GM10266 (cell line): ENCODE measurements at regions not wholly inside any gene's neighbourhood (a gene's known extent, or its start where the extent isn't known, plus 50 kb on each side); places are given as distances from the start of the nearest gene placed in this dataset.

Experiments used
- DNase-seq: peaks from one replicate; pipeline ENCODE4 v3.0.0; 2012; ENCODE audit errors: extremely low spot score
- TF ChIP-seq, protein P1 (sequence below): IDR thresholded peaks from 2 replicates; pipeline ENCODE4 v1.5.1; 2012; ENCODE audit warnings: mild to moderate bottlenecking, low read depth; ENCODE audit not compliant: control insufficient read depth, insufficient read depth; ENCODE audit errors: missing control alignments

DNA sequence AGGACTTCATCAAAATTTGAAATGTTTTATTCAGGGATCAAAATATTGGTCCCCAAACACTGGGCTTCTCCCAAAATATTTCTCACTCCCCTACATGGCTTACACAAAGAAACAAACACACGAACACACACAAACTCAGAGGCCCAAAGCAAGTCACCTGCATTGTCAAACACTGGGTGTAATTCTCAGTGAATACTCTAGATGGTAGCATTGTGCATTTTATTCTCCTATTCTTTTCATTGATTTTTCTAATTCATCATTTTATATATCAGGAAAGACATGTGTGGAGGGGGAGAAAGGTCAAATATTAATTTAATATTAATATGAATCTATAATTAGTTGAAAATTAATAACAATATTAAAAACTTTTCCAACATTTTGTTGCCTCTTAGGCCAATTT, 72.3 kb upstream of the TNMD start:
- TF ChIP-seq, protein P1, sequence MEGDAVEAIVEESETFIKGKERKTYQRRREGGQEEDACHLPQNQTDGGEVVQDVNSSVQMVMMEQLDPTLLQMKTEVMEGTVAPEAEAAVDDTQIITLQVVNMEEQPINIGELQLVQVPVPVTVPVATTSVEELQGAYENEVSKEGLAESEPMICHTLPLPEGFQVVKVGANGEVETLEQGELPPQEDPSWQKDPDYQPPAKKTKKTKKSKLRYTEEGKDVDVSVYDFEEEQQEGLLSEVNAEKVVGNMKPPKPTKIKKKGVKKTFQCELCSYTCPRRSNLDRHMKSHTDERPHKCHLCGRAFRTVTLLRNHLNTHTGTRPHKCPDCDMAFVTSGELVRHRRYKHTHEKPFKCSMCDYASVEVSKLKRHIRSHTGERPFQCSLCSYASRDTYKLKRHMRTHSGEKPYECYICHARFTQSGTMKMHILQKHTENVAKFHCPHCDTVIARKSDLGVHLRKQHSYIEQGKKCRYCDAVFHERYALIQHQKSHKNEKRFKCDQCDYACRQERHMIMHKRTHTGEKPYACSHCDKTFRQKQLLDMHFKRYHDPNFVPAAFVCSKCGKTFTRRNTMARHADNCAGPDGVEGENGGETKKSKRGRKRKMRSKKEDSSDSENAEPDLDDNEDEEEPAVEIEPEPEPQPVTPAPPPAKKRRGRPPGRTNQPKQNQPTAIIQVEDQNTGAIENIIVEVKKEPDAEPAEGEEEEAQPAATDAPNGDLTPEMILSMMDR = peak; percentile 39
- peak; percentile 4 for DNase-seq

DNA sequence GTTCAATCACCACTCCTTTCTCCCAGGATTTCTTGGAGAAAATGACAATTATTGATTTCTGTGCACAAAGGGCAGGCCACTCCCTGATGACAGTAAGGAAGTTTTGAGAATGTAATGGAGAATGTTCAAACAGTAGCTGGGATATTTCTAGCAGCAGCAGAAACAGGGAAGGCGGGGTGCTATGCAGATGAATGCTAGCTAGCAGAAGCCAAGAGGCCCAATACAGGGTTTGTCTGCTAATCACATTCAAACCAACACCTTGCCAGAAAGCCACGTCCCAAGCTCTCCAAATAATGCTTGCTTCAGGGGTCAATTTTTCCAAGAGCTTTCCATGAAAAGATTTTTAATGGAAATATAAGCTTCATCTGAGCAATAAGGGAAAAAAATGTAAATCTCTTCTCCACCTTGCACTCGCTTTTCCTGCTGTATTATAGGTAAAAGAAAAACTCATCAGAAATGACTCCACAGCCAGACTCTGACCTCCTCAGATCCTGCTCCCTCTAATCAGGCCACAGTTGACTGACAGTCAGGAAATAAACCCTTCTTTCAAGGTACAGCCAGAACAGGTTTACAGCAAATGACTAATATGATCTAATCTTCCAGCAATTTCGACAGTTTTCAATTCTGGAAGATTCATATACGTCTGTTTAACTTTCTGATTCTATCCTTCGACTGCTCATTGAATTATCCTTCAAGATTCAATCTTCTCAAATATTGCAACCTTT, 84.7 kb upstream of the PCDH19 start:
- DNase-seq = no peak

DNA sequence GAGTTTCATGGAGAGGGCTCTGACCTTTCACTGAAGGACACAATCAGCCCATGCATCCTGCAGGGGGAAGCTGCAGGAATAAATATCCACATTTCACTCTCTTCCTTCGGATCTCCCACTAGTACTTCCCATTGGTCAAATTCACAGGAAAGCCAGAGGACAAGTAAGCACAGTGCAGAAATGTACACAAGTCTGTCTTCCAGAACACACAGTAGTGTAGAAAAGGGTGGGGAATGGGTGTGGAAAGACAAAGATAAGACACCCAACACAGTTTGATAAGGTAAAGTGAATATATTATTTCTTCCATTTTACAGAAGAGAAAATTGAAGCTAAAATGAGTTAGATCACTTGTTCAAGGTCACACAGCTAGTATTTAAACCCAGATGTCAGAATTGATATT, 81.1 kb upstream of the PCDH19 start:
- no peak for DNase-seq
- TF ChIP-seq, protein P1 = no peak

More for the DNA sequence above, 84.7 kb upstream of the PCDH19 start:
- TF ChIP-seq, protein P1 = no peak

DNA sequence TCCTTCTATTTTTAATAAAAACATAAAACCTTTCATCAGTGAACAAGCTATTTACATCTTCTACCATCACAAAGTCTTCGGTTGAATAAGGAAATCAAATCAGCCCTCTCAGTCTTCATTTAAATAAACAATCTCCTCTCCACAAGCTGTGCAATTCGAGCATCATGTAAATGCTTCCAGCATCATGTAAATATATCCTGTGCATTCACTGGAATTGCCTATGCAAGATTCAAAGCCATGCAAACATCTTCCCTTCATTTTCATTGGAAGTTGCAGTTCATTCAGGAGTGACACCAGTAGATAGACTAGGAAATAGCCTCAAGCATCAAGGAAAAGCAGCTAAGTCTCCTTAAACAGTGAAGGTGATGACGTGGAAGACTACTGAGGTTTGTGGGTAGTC, 77.7 kb upstream of the PCDH19 start:
- DNase-seq = no peak
- TF ChIP-seq, protein P1 = no peak

DNA sequence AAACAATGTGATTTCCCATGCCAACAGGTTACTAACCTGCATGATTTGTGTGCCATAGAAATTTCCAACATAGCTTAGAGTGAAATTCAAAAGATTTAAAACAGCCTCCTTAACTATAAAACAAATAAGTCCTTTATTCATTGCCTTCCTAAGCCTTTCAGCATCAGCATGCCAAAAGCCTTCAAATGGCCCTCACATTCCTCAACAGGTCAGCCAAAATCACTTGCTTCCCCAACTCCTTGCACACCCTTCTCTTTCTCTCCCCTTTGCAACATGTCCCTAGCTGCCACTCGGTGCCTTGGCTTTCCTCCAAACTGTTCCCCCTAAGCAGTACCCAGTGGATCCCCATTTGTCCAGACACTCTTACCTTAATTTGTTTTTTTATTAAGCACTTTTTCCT, 74.9 kb upstream of the PCDH19 start:
- TF ChIP-seq, protein P1 = no peak

DNA sequence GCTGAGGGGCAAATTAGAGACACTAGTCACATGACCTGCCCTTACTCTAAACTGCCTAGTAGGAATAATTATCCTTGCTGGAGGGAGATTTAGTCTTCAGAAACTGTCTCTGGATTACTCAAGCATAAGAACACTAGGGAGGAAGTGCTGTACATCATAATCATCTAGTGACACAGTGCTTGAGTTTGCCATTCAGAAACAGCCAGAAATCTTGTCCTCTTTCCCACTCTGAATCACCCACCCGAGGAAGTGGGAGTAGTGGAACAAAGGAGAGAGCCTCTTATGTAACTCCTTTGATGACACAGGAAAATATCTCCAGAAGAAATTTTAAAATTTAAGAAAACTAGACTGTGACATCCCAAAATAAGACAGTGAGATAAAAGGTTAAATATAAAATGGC, 69.3 kb upstream of the PCDH19 start:
- DNase-seq = no peak
- TF ChIP-seq, protein P1 = no peak

More for the DNA sequence above, 74.9 kb upstream of the PCDH19 start:
- DNase-seq = no peak

DNA sequence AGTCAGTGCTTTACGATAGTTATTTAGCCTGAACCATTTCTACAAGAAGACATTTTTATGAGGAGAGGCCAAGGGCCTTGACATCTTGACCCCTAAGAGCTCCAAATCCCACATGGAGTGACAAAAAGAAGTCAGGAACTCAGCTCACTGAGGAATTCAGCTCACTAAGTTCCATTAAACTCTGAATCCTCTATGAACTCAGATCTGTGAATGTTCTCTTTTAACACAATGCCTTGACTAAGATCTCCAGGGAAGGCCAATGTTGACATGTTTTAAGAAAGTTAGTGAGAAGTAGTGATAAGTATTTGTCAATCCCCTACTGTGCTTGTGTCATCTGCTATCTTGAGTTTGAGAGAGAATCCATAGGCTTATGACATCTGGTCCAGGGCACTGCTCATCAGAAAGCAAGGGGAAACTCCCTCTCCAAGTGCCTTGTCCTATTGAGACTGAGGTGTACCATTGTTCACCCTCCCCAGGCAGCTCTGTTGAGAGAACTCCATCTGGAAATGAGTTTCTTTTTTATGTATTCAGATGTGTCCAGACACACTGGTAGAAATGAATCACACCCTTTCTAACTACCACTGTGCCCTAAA, 68.7 kb upstream of the PCDH19 start:
- TF ChIP-seq, protein P1 = no peak
- no peak for DNase-seq
